HL-60/S4 (cell line): ENCODE measurements at regions not wholly inside any gene's neighbourhood (a gene's known extent, or its start where the extent isn't known, plus 50 kb on each side); places are given as distances from the start of the nearest gene placed in this dataset.

ENCODE experiments used
- in situ Hi-C: fragments of 300-500 bp; cut with MboI; formaldehyde crosslinking; loops from 2 replicates; pipeline ENCODE4 v1.14.3; 2022; ENCODE audit warnings: low sequenced_read_pairs

GRCh38 chr6:113635222-113635986 is 221.7 kb upstream of the MARCKS start:
- in situ Hi-C loops = no loop called here

GRCh38 chr6:113636357-113636824 is 220.8 kb upstream of the MARCKS start:
- in situ Hi-C loops = no loop called here

- in situ Hi-C loops = no loop called here
Measured at GRCh38 chr6:113640051-113640450, 217.1 kb upstream of the MARCKS start.

- in situ Hi-C loops = no loop called here
Measured at GRCh38 chr6:113642001-113642713, 215.0 kb upstream of the MARCKS start.

- in situ Hi-C loops = no loop called here
Measured at GRCh38 chr6:113642714-113643406, 214.3 kb upstream of the MARCKS start.

- in situ Hi-C loops = no loop called here
Measured at GRCh38 chr6:113643407-113643770, 213.8 kb upstream of the MARCKS start.

GRCh38 chr6:113644861-113645575 is 212.1 kb upstream of the MARCKS start:
- in situ Hi-C loops = no loop called here

GRCh38 chr6:113645576-113645970 is 211.6 kb upstream of the MARCKS start:
- in situ Hi-C loops = no loop called here

GRCh38 chr6:113645986-113646385 is 211.2 kb upstream of the MARCKS start:
- in situ Hi-C loops = no loop called here

- in situ Hi-C loops = no loop called here
Measured at GRCh38 chr6:113646701-113647100, 210.4 kb upstream of the MARCKS start.

GRCh38 chr6:113647143-113647889 is 209.8 kb upstream of the MARCKS start:
- in situ Hi-C loops = no loop called here

- in situ Hi-C loops = no loop called here
Measured at GRCh38 chr6:113648698-113649097, 208.4 kb upstream of the MARCKS start.

GRCh38 chr6:113649276-113649675 is 207.9 kb upstream of the MARCKS start:
- in situ Hi-C loops = no loop called here

GRCh38 chr6:113649880-113650609 is 207.1 kb upstream of the MARCKS start:
- in situ Hi-C loops = no loop called here

GRCh38 chr6:113650610-113650979 is 206.6 kb upstream of the MARCKS start:
- in situ Hi-C loops = no loop called here

GRCh38 chr6:113651120-113651519 is 206.0 kb upstream of the MARCKS start:
- in situ Hi-C loops = no loop called here

- in situ Hi-C loops = no loop called here
Measured at GRCh38 chr6:113651920-113652319, 205.2 kb upstream of the MARCKS start.

GRCh38 chr6:113653275-113653674 is 203.9 kb upstream of the MARCKS start:
- in situ Hi-C loops = no loop called here

- in situ Hi-C loops = no loop called here
Measured at GRCh38 chr6:113654396-113654795, 202.7 kb upstream of the MARCKS start.

GRCh38 chr6:113655761-113656160 is 201.4 kb upstream of the MARCKS start:
- in situ Hi-C loops = no loop called here
